PC-3 (cell line): ENCODE measurements at regions not wholly inside any gene's neighbourhood (a gene's known extent, or its start where the extent isn't known, plus 50 kb on each side); places are given as distances from the start of the nearest gene placed in this dataset.

Source experiments
- EZH2 ChIP-seq: fragments of 300-600 bp; sonication (generic); IDR thresholded peaks from one replicate; pipeline ENCODE4 v1.6.1; 2017; ENCODE audit warnings: antibody characterized with exemption, mild to moderate bottlenecking, low read length; ENCODE audit not compliant: unreplicated experiment
- TF ChIP-seq, protein P1 (sequence below): fragments of 300-600 bp; sonication (generic); conservative IDR thresholded peaks from 2 replicates; pipeline ENCODE4 v1.5.1; 2017; ENCODE audit warnings: antibody characterized with exemption, low read depth, mild to moderate bottlenecking, low read length

GRCh38 chr4:111933703-111934102 is 211.6 kb upstream of the FAM241A start:
- TF ChIP-seq EZH2, result no peak
- TF ChIP-seq, protein P1, sequence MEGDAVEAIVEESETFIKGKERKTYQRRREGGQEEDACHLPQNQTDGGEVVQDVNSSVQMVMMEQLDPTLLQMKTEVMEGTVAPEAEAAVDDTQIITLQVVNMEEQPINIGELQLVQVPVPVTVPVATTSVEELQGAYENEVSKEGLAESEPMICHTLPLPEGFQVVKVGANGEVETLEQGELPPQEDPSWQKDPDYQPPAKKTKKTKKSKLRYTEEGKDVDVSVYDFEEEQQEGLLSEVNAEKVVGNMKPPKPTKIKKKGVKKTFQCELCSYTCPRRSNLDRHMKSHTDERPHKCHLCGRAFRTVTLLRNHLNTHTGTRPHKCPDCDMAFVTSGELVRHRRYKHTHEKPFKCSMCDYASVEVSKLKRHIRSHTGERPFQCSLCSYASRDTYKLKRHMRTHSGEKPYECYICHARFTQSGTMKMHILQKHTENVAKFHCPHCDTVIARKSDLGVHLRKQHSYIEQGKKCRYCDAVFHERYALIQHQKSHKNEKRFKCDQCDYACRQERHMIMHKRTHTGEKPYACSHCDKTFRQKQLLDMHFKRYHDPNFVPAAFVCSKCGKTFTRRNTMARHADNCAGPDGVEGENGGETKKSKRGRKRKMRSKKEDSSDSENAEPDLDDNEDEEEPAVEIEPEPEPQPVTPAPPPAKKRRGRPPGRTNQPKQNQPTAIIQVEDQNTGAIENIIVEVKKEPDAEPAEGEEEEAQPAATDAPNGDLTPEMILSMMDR, result no peak
